ENCODE measurements at regions not wholly inside any gene's neighbourhood (a gene's known extent, or its start where the extent isn't known, plus 50 kb on each side); places are given as distances from the start of the nearest gene placed in this dataset.

GRCh38 chr5:60036192-60036938, 142.8 kb upstream of the PDE4D start:
- no peaks in the 10 kb centered on the region for H3K27me3 ChIP-seq (ENCODE audit: control insufficient read depth in 4 of 4, insufficient read depth in 4 of 4, low read length in 3 of 4)
- no peaks in the 10 kb centered on the region for H3K36me3 ChIP-seq (ENCODE audit: control insufficient read depth in 4 of 4, insufficient read depth in 3 of 4, low read depth in 1 of 4, low read length in 3 of 4)
- no peaks in the 10 kb centered on the region for H3K9me3 ChIP-seq (ENCODE audit: control insufficient read depth in 4 of 4, low read length in 3 of 4)
- no peaks in the 10 kb centered on the region for H3K4me1 ChIP-seq (ENCODE audit: control insufficient read depth in 4 of 4, insufficient read depth in 4 of 4, low read length in 3 of 4)
- TF ChIP-seq HNF4G (IDR thresholded peaks at IDR 0.05), result no peak
- WGBS, result 50% methylated on average over 6 of the region's 6 CpGs
- DNase-seq (ENCODE audit: low spot score), result no peak
- no peak overlapping the region for H3K9ac ChIP-seq (ENCODE audit: low read depth in 1 of 2, low read length in 2 of 2)
- H3K27ac ChIP-seq (ENCODE audit: low read depth in 1 of 2, low read length in 2 of 2), result no peak overlapping the region
- no peak overlapping the region for H3K4me3 ChIP-seq (ENCODE audit: low read depth in 1 of 3, low read length in 3 of 3)

DNA sequence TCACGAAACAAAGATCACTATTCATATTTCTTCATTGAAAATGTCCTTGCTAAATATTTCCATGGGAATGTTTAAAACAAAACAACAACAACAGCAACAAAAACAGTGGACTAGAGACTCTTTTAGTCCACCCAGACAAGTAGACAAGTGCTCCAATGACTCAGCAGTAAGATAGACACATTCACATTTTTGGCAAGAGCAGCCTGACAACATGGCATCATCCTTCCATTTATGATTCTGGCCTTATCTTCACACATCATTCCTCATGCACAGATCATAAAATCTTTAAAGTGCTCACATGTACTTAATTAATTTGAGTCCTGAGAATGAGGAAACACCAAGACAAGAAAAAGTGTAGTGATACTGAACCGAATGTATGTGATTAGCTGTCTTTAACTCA, 132.6 kb upstream of the PDE4D start:
- Histone ChIP-seq H3K4me1 (ENCODE audit: control insufficient read depth in 4 of 4, insufficient read depth in 4 of 4, low read length in 3 of 4) (no peaks in the 10 kb centered on the region), H3K9me3 (ENCODE audit: control insufficient read depth in 4 of 4, low read length in 3 of 4) (no peaks in the 10 kb centered on the region), H3K4me3 (ENCODE audit: low read depth in 1 of 3, low read length in 3 of 3) (no peak overlapping the region), H3K27me3 (ENCODE audit: control insufficient read depth in 4 of 4, insufficient read depth in 4 of 4, low read length in 3 of 4) (no peaks in the 10 kb centered on the region), H3K36me3 (ENCODE audit: control insufficient read depth in 4 of 4, insufficient read depth in 3 of 4, low read depth in 1 of 4, low read length in 3 of 4) (no peaks in the 10 kb centered on the region), H3K27ac (ENCODE audit: low read depth in 1 of 2, low read length in 2 of 2) (no peak overlapping the region), H3K9ac (ENCODE audit: low read depth in 1 of 2, low read length in 2 of 2) (no peak overlapping the region)
- no peak for DNase-seq (ENCODE audit: low spot score)
- 77% methylated on average over 2 of the region's 2 CpGs for WGBS
- TF ChIP-seq YY1 (IDR thresholded peaks at IDR 0.05) (no peak), NR2F2 (IDR thresholded peaks at IDR 0.05) (no peak), HNF4A (conservative IDR thresholded peaks at IDR 0.05) (no peak), HNF4G (IDR thresholded peaks at IDR 0.05) (no peak), CTCF (IDR thresholded peaks at IDR 0.05; ENCODE audit: low read depth, low read length, missing input control) (no peak), JUND (IDR thresholded peaks at IDR 0.05) (no peak)

DNA sequence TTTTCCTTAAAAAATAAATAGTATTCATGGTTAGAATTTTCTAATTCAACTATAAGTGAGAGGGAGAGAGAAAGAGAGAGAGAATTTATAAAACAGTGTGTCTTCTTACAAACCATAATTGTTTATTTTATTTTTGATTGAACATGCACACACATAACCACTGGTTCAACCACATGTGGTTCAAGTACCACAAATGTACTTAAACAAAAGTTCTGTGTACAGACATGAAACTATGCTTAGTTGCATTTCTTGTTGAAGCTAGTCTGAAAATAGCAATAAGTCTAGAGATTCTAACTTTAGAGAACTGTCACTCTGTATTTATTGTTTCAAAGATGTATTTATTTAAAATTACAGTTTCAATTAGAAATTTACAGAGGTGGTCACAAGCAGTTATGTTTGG, 130.6 kb upstream of the PDE4D start:
- H3K9me3 ChIP-seq (ENCODE audit: control insufficient read depth in 4 of 4, low read length in 3 of 4), result no peaks in the 10 kb centered on the region
- H3K27ac ChIP-seq (ENCODE audit: low read depth in 1 of 2, low read length in 2 of 2), result no peak overlapping the region
- no peak for DNase-seq (ENCODE audit: low spot score)
- H3K27me3 ChIP-seq (ENCODE audit: control insufficient read depth in 4 of 4, insufficient read depth in 4 of 4, low read length in 3 of 4), result no peaks in the 10 kb centered on the region
- no peaks in the 10 kb centered on the region for H3K36me3 ChIP-seq (ENCODE audit: control insufficient read depth in 4 of 4, insufficient read depth in 3 of 4, low read depth in 1 of 4, low read length in 3 of 4)
- TF ChIP-seq ZBTB33 (IDR thresholded peaks at IDR 0.05) (no peak), FOXA2 (IDR thresholded peaks at IDR 0.05) (no peak), ATF3 (IDR thresholded peaks at IDR 0.05) (no peak), CTCF (IDR thresholded peaks at IDR 0.05; ENCODE audit: low read depth, low read length, missing input control) (no peak), TAF1 (conservative IDR thresholded peaks at IDR 0.05) (no peak), YY1 (IDR thresholded peaks at IDR 0.05) (no peak), RAD21 (IDR thresholded peaks at IDR 0.05) (no peak), GABPA (IDR thresholded peaks at IDR 0.05 in 1 of 2, conservative IDR thresholded peaks at IDR 0.05 in 1 of 2) (no peak), SP1 (IDR thresholded peaks at IDR 0.05) (no peak), HNF4G (IDR thresholded peaks at IDR 0.05) (no peak), HNF4A (conservative IDR thresholded peaks at IDR 0.05) (no peak), EGR1 (IDR thresholded peaks at IDR 0.05; ENCODE audit: low read depth in 2 of 2) (no peak), FOXA1 (IDR thresholded peaks at IDR 0.05) (no peak), REST (IDR thresholded peaks at IDR 0.05) (no peak), RXRA (IDR thresholded peaks at IDR 0.05) (no peak), NR2F2 (IDR thresholded peaks at IDR 0.05) (no peak), JUND (IDR thresholded peaks at IDR 0.05) (no peak)
- TF ChIP-seq, protein P1, sequence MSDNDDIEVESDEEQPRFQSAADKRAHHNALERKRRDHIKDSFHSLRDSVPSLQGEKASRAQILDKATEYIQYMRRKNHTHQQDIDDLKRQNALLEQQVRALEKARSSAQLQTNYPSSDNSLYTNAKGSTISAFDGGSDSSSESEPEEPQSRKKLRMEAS (IDR thresholded peaks at IDR 0.05), result no peak
- H3K4me1 ChIP-seq (ENCODE audit: control insufficient read depth in 4 of 4, insufficient read depth in 4 of 4, low read length in 3 of 4), result no peaks in the 10 kb centered on the region
- H3K4me3 ChIP-seq (ENCODE audit: low read depth in 1 of 3, low read length in 3 of 3), result no peak overlapping the region
- no peak overlapping the region for H3K9ac ChIP-seq (ENCODE audit: low read depth in 1 of 2, low read length in 2 of 2)

Measured in liver (tissue), 8 donors.